AML-193 (cell line): ENCODE measurements at regions not wholly inside any gene's neighbourhood (a gene's known extent, or its start where the extent isn't known, plus 50 kb on each side); places are given as distances from the start of the nearest gene placed in this dataset.

ENCODE experiments used
- DNase-seq, 2 experiments: peaks; one replicate each; lab custom pipeline; 2025; lab: John Stamatoyannopoulos, UW

DNA sequence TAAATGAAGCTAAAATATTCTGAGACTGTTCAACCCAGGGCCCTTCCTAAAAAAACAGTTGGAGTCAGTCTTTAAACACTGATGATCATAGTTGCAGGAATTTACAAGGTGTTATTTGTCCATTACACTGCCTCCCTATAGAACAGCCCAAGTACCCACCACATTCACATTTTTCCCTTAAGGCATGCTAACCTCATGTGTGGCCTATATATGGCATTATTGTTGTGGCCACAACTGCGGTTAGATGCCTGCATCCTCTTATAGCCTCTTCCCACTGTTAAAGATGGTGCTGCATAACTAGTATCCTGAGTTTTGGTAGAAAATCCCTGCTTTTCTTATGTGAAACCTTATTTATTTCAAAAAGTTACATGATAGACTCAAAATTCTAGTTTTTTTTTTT, 287.9 kb upstream of the SEMA3A start:
- no peak for DNase-seq

DNA sequence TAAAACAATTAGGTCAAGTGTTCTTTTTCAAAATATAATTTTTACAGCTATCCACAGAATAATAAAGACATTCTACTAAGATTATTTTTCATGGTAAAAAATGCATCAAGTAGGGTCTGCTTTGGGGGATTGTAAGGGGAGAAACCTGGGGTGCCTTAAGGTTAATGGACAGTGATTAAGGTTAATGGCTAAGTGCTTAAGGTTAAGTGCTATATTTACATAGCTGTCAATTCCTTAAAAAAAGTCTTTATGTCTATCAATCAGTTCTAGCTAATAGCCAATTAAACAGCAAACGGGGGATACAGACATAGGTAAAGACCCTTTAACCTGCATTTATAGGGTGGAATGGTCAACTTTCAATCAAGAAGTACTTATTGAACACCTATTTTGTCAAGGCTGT, 284.5 kb upstream of the SEMA3A start:
- DNase-seq: no peak

DNA sequence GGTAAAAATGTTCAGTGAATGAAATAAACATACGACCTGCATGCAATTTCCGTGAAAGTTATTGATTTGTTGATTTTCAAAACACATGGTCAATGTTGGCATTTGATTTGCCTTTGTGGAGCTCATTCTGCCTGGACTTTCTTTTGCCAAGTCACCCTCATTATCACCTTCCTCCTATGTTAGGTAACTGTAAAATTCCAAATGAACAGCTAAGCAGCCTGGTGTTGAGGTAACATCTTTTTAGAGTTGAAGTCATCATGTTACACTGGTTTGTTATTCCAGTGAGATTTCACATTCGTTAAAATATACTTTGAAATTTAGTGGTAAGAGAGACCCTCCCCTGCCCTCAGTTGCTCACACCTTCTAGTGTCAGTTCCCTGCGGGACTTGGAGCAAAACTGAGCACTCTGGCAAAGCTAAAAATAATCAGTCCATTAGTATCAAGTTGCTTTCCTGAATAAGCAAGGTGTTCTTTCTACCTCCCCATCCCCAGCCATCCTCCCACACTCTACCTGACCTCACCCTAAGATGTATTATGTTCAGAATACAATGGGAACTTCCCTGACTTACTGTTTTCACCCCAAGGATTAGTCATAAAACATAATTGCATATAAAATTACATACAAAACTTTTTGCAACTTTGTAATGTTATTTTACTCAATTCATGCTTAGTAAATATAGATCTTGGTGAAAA, 283.3 kb upstream of the SEMA3A start:
- no peak for DNase-seq

DNA sequence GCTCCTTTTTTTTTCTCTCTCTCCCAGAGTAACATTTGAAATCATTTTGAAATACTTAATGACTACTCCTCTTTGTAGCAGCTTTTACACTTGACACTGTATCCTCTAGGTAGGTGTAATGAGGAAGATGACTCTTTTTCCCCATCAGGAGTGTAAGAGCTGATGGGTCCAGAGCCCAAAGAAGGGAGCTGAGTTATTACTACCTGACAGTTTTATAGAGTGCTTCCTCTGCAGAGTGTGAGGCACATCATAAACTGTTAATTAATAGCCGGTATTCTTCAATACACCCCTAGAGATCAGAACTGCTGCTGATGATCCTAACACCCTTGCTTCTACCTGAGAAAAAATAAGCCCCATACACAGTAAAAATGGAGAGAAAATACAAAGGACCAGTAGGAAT, 279.8 kb upstream of the SEMA3A start:
- DNase-seq: no peak

- DNase-seq: no peak
Observed at GRCh38 chr7:84471576-84471975, 277.0 kb upstream of the SEMA3A start.

DNA sequence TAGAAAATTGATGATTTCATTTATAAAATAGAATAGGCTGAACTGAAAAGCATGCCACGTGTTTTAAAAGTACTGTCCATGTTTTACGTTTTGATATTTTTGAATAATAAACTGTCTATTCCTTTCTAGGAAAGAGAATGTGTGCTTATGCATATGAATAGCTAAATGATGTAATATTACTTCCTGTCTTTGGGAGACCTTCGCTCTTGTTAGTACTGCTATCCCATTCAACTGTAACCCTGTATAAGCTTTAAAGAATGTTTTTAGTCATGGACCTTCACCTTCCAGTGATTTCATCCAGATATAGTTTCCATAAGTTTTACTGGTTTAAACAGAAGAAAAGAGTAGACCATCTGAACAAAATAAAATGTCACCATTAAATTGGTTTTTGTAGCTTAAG, 274.4 kb upstream of the SEMA3A start:
- no peak for DNase-seq

- DNase-seq: no peak
Observed at GRCh38 chr7:84462259-84462658, 267.7 kb upstream of the SEMA3A start.

GRCh38 chr7:84461093-84461492, 266.5 kb upstream of the SEMA3A start:
- no peak for DNase-seq

DNA sequence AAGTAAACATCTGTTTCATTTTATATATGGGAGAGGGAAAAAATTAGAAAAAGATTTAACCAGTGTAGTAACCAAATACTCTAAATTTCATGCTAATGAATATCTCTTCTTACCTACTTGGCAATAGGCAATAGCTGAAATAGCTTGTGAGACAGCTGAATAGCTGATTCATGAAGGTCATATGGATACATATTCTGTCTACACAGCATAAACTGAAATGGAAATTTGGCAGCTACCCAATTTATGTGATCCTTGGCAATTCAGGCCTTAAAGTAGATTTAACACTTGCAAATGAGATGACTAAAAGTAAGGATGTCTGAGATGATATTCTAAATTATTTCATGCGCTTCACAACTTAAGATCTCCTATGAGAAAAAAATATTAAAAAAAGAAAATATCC, 261.2 kb upstream of the SEMA3A start:
- DNase-seq: no peak

DNA sequence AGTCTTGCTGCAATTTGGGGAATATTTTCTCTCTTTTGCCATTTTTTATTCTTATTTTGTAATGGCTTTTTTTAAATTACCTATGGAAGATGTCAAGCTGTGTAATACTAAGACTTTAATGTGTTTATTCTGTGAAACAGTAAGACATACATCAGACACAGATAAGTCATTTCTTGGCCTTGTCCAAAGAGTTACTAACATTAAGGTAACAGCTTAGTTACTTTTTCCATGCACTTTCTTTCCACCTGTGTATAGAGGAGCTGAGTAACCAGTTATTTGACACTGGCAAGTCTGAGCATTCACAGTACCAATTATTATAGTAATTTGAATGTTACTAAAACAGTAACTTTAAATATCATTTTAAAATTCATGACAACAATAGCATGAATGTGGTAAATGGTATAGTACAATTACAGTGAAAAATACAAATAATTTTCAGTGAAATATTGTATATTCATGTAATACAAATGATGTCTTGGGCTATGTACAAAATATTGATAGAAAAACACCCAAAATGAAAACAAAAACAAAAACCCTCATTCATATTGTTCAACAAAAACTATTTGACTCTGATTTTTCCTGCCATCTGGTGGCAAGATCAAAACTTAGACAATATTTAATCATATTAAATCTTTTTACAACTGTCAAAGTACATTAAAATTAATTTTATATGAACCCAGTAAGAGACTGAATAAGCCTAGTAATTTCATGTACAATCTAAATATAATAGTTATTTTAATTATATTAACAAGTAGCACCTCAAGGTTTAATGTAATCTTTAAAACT, 259.8 kb upstream of the SEMA3A start:
- no peak for DNase-seq

GRCh38 chr7:84452618-84453017, 258.0 kb upstream of the SEMA3A start:
- no peak for DNase-seq

DNA sequence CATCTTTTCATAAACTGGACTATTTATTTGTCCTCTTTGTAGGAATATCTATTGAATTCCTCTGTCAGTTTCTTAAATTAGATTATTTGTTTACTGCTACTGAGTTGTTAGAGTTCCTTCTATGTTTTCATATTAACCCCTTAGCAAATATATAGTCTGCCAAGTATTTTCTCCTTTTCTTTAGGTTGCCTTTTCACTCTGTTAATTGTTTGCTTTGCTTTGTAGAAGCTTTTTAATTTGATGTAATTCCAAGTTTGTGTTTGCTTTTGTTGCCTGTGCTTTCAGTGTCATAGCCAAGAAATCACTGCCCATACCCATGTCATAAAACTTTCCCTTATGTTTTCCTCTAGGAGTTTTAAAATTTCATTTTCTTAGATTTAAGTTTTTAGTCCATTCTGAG, 256.2 kb upstream of the SEMA3A start:
- no peak for DNase-seq

- DNase-seq: no peak
Observed at GRCh38 chr7:84447636-84448293, 253.2 kb upstream of the SEMA3A start.

DNA sequence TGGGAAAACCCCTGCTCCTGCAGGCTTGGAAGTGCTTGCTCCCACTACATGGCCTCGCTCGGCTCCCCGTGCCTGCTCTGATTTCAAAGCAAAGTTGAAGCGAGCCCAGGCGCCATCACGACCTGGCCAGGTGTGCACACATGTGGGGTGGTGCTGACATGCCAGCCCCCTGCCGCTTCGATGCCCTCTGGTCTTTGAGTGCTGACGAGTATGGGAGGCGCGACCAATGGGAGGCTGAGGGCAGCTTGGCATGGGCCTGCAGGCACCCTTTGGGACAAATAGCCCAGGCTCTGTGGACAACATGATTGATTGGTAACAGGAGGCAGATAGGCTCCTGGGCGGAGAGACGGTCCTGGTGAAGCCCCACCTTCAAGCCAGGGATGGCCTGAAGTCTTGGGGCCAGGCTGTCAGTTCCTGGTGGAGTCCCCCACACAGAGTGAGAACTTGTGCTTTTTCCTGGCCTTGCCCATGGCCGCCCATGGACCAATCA, 252.4 kb upstream of the SEMA3A start:
- no peak for DNase-seq

GRCh38 chr7:84425702-84426259, 231.2 kb upstream of the SEMA3A start:
- no peak for DNase-seq

GRCh38 chr7:84422790-84423189, 228.2 kb upstream of the SEMA3A start:
- DNase-seq: no peak

DNA sequence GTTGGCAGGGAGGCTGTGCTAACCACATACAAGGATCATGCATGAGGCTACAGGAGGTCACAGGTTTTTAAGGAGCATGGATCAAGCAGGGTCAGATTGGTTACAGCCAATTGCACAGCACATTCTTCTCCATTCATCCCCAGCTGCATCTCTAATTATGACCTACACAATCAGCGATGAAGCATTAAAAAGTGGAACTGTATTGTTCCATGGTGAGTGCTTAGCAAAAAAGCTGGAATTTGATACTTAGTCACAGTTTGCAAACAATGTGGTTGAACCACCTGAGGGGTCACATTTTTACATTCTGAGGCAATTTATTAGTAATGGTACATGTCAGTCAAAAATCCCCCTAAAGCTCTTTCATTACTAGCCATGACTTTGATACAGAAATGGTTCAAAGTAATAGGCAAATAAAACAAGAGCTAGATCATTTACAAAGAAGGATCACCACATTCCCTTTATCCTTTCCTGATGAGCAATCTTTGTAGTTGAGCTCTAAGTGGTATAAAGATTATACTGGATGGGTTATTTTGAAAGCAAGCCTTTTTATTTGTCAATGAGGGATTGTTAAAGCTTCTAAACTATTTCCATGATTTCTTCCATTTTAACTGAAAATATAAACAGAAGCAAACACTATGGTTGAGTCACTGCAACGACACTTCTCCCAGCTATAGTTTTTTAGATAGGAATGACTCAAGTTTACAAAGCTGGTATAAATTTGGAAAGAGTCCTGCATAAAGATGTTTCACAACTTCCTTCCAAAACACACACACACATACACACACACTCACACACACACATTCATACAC, 217.8 kb upstream of the SEMA3A start:
- DNase-seq: no peak

DNA sequence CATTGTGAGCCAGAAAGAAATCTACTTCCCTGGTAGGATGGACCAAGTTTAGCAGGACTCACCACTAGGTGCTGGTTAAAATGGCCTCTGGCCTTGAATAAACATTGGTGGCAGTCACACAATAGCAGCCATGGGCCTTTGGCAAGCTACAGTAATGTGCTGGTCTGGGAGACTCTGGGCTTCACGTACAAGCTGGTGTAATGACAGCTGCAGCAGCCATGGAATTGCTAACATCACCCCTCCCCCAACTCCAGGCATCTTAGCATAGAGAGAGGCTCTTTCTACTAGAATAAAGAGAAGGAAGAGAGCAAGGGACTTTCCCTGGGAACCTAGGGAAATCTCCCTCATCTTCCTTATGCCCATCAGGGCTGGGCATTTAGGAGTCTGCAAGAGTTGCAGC, 205.1 kb upstream of the SEMA3A start:
- DNase-seq: no peak

DNA sequence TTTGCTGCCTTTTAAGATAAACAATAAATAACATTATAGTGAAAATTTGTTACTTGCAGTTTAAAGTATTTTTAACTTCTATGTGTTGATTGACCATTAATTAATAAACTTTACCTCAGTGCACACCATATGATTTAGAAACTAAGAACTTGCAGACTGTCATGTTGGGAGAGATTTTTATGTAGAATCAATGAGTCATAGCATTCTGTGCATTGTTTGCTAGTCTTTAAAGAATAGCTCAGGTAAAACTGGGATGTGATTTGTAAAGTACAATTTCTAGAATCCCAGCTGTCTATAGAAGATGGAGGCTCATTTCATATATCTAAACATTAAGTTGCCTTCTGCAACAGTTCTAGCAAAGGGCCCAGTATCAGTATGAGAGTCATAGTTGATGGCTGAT, 199.6 kb upstream of the SEMA3A start:
- no peak for DNase-seq

- DNase-seq: no peak
Observed at GRCh38 chr7:84393786-84394185, 199.2 kb upstream of the SEMA3A start.

- DNase-seq: no peak
Observed at GRCh38 chr7:84390845-84391244, 196.3 kb upstream of the SEMA3A start.

- no peak for DNase-seq
Observed at GRCh38 chr7:84389242-84389641, 194.7 kb upstream of the SEMA3A start.
